ENCODE measurements at regions not wholly inside any gene's neighbourhood (a gene's known extent, or its start where the extent isn't known, plus 50 kb on each side); places are given as distances from the start of the nearest gene placed in this dataset.

- Histone ChIP-seq H3K4me3 (no peak overlapping the region), H3K27me3 (replicated peaks; ENCODE audit: insufficient read depth) (no peaks in the 10 kb centered on the region), H3K9me3 (no peaks in the 10 kb centered on the region), H3K36me3 (no peaks in the 10 kb centered on the region), H3K4me1 (ENCODE audit: control insufficient read depth in 1 of 2, low read depth in 2 of 2) (no peaks in the 10 kb centered on the region), H3K27ac (no peak overlapping the region)
- TF ChIP-seq, protein P1, sequence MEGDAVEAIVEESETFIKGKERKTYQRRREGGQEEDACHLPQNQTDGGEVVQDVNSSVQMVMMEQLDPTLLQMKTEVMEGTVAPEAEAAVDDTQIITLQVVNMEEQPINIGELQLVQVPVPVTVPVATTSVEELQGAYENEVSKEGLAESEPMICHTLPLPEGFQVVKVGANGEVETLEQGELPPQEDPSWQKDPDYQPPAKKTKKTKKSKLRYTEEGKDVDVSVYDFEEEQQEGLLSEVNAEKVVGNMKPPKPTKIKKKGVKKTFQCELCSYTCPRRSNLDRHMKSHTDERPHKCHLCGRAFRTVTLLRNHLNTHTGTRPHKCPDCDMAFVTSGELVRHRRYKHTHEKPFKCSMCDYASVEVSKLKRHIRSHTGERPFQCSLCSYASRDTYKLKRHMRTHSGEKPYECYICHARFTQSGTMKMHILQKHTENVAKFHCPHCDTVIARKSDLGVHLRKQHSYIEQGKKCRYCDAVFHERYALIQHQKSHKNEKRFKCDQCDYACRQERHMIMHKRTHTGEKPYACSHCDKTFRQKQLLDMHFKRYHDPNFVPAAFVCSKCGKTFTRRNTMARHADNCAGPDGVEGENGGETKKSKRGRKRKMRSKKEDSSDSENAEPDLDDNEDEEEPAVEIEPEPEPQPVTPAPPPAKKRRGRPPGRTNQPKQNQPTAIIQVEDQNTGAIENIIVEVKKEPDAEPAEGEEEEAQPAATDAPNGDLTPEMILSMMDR (IDR thresholded peaks at IDR 0.05), result no peak
- no peak for DNase-seq (ENCODE audit: low spot score)
- no peak for ATAC-seq (ENCODE audit: insufficient number of reproducible peaks, low FRiP score, low read depth)
Measured at GRCh38 chr7:51640841-51641240, 324.2 kb upstream of the COBL start.

GRCh38 chr7:51639661-51640334, 323.2 kb upstream of the COBL start:
- Histone ChIP-seq H3K4me3 (no peak overlapping the region), H3K27me3 (replicated peaks; ENCODE audit: insufficient read depth) (no peaks in the 10 kb centered on the region), H3K27ac (no peak overlapping the region), H3K9me3 (no peaks in the 10 kb centered on the region), H3K4me1 (ENCODE audit: control insufficient read depth in 1 of 2, low read depth in 2 of 2) (no peaks in the 10 kb centered on the region), H3K36me3 (no peaks in the 10 kb centered on the region)
- no peak for DNase-seq (ENCODE audit: low spot score)
- ATAC-seq (ENCODE audit: insufficient number of reproducible peaks, low FRiP score, low read depth), result no peak
- TF ChIP-seq, protein P1 (IDR thresholded peaks at IDR 0.05), result no peak

DNA sequence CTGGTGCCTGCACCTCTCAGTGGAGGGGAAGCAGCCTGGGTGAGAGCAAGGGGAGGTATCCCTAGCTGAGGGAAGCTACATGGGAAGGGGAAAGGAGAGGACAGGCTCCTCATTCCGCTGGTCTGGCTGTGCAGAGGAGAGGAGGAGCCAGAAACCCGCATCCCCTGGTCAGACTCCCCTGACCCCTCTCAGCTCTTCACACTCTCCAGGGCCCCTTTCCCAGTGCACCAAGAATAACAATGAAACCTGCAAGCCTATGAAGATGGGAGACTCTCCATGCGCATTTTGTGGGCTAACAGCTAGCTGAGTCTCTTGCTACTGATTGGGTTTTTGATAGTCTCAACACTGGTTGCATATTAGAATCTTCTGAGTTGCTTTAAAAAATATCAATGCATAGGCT, 319.9 kb upstream of the COBL start:
- no peaks in the 10 kb centered on the region for H3K36me3 ChIP-seq
- H3K9me3 ChIP-seq, result no peaks in the 10 kb centered on the region
- ATAC-seq (ENCODE audit: insufficient number of reproducible peaks, low FRiP score, low read depth) (no peak), DNase-seq (ENCODE audit: low spot score) (no peak)
- TF ChIP-seq, protein P1 (IDR thresholded peaks at IDR 0.05), result no peak
- H3K4me1 ChIP-seq (ENCODE audit: control insufficient read depth in 1 of 2, low read depth in 2 of 2), result no peaks in the 10 kb centered on the region
- no peaks in the 10 kb centered on the region for H3K27me3 ChIP-seq (replicated peaks; ENCODE audit: insufficient read depth)
- H3K27ac ChIP-seq, result no peak overlapping the region
- no peak overlapping the region for H3K4me3 ChIP-seq

DNA sequence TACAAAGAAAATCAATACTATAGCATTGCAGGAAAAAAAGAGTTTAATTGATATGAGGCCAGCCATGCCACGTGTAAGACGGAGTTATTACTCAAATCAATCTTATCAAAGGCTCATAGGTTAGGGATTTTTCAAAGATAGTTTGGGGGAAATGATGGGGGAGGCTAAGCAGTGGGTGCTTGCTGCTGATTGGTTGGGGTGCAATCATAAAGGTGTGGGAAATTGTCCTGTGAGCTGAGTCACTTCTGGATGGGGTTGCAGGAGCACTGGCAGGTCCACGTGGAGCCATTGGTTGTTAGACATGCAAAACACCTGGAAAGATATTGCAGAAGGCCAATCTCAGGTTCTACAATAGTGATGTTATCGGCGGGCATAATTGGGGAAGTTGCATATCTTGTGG, 319.2 kb upstream of the COBL start:
- TF ChIP-seq, protein P1 (IDR thresholded peaks at IDR 0.05), result no peak
- ATAC-seq (ENCODE audit: insufficient number of reproducible peaks, low FRiP score, low read depth) (no peak), DNase-seq (ENCODE audit: low spot score) (no peak)

GRCh38 chr7:51634538-51634937, 317.9 kb upstream of the COBL start:
- Histone ChIP-seq H3K4me3 (no peak overlapping the region), H3K36me3 (no peaks in the 10 kb centered on the region), H3K27ac (no peak overlapping the region), H3K9me3 (no peaks in the 10 kb centered on the region), H3K4me1 (ENCODE audit: control insufficient read depth in 1 of 2, low read depth in 2 of 2) (no peaks in the 10 kb centered on the region), H3K27me3 (replicated peaks; ENCODE audit: insufficient read depth) (no peaks in the 10 kb centered on the region)
- ATAC-seq (ENCODE audit: insufficient number of reproducible peaks, low FRiP score, low read depth) (no peak), DNase-seq (ENCODE audit: low spot score) (no peak)
- TF ChIP-seq, protein P1 (IDR thresholded peaks at IDR 0.05), result no peak

More for the DNA sequence above, 319.2 kb upstream of the COBL start:
- no peak overlapping the region for H3K27ac ChIP-seq
- H3K9me3 ChIP-seq, result no peaks in the 10 kb centered on the region
- no peaks in the 10 kb centered on the region for H3K36me3 ChIP-seq
- no peak overlapping the region for H3K4me3 ChIP-seq
- no peaks in the 10 kb centered on the region for H3K27me3 ChIP-seq (replicated peaks; ENCODE audit: insufficient read depth)
- H3K4me1 ChIP-seq (ENCODE audit: control insufficient read depth in 1 of 2, low read depth in 2 of 2), result no peaks in the 10 kb centered on the region
